ENCODE measurements at regions not wholly inside any gene's neighbourhood (a gene's known extent, or its start where the extent isn't known, plus 50 kb on each side); places are given as distances from the start of the nearest gene placed in this dataset.

DNA sequence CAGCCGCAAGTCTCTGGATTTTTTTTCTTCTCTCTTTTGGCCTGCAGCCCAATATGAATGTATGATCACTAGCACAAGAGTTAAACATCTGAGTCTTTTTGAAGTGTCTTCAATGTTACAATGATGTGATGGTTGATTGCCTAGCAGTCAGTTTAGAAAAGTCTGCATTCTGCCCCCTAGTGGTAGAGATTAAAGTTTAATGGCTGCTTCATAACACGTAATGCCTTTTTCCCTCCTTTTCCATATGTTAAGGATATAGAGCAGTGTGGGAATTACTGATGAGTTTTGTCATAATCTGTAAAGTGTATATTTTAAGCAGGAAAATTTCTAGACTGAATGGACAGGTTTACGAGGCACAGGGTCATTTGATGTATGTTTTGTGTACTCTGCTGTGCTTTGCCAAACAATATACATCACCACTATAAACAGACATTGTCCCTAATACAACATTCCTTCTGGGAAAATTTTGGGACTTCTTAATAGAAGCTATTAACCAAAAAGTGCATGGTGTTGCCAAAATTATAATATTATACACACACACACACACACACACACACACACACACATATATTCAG is 1038.5 kb upstream of the NR2F2 start:
- TF ChIP-seq, protein P1, sequence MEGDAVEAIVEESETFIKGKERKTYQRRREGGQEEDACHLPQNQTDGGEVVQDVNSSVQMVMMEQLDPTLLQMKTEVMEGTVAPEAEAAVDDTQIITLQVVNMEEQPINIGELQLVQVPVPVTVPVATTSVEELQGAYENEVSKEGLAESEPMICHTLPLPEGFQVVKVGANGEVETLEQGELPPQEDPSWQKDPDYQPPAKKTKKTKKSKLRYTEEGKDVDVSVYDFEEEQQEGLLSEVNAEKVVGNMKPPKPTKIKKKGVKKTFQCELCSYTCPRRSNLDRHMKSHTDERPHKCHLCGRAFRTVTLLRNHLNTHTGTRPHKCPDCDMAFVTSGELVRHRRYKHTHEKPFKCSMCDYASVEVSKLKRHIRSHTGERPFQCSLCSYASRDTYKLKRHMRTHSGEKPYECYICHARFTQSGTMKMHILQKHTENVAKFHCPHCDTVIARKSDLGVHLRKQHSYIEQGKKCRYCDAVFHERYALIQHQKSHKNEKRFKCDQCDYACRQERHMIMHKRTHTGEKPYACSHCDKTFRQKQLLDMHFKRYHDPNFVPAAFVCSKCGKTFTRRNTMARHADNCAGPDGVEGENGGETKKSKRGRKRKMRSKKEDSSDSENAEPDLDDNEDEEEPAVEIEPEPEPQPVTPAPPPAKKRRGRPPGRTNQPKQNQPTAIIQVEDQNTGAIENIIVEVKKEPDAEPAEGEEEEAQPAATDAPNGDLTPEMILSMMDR (IDR thresholded peaks at IDR 0.05) = peak in 3 of 4 experiments; percentile 42 to 65 (median 62)
- no peak for TF ChIP-seq POLR2AphosphoS5 (IDR thresholded peaks at IDR 0.05)
- no peak for TF ChIP-seq POLR2A (IDR thresholded peaks at IDR 0.05)
